SK-N-SH treated with all-trans-retinoic acid at 6 μM for 48 hours (cell line): ENCODE measurements at regions not wholly inside any gene's neighbourhood (a gene's known extent, or its start where the extent isn't known, plus 50 kb on each side); places are given as distances from the start of the nearest gene placed in this dataset.

Experiments
- ATAC-seq: fragments of 200-7000 bp; cut with Tn5 transposase; 3 replicates; pipeline ENCODE4 v1.9.1; 2020; ENCODE audit warnings: mild to moderate bottlenecking, moderate library complexity
- CSDC2 ChIP-seq: fragments of 250-450 bp; sonication (Bioruptor Pico); IDR thresholded peaks from 2 replicates; pipeline ENCODE4 v1.5.0; 2020; ENCODE audit warnings: mild to moderate bottlenecking, moderate library complexity
- CSRNP3 ChIP-seq: fragments of 250-450 bp; sonication (Bioruptor Pico); IDR thresholded peaks from 2 replicates; pipeline ENCODE4 v1.5.1; 2021; ENCODE audit warnings: mild to moderate bottlenecking, moderate library complexity
- ESRRG ChIP-seq: fragments of 250-450 bp; sonication (Bioruptor Pico); IDR thresholded peaks from 2 replicates; pipeline ENCODE4 v1.6.1; 2021; ENCODE audit warnings: mild to moderate bottlenecking
- GLIS3 ChIP-seq: fragments of 250-450 bp; sonication (Bioruptor Pico); IDR thresholded peaks from 2 replicates; pipeline ENCODE4 v1.5.0; 2020; ENCODE audit warnings: mild to moderate bottlenecking, moderate library complexity
- ISL1 ChIP-seq: fragments of 250-450 bp; sonication (Bioruptor Pico); IDR thresholded peaks from 2 replicates; pipeline ENCODE4 v2.1.2; 2022; ENCODE audit warnings: mild to moderate bottlenecking, moderate library complexity
- OSR1 ChIP-seq: fragments of 250-450 bp; sonication (Bioruptor Pico); IDR thresholded peaks from 2 replicates; pipeline ENCODE4 v1.8.0; 2022; ENCODE audit warnings: moderate library complexity, mild to moderate bottlenecking, inconsistent platforms
- PATZ1 ChIP-seq: fragments of 250-450 bp; sonication (Bioruptor Pico); IDR thresholded peaks from 2 replicates; pipeline ENCODE4 v1.8.0; 2020; ENCODE audit warnings: mild to moderate bottlenecking, moderate library complexity, borderline replicate concordance
- PPARA ChIP-seq: fragments of 250-450 bp; sonication (Bioruptor Pico); IDR thresholded peaks from 2 replicates; pipeline ENCODE4 v1.5.0; 2020; ENCODE audit warnings: mild to moderate bottlenecking, borderline replicate concordance
- RARB ChIP-seq: fragments of 250-450 bp; sonication (Bioruptor Pico); IDR thresholded peaks from 2 replicates; pipeline ENCODE4 v1.8.0; 2021; ENCODE audit warnings: mild to moderate bottlenecking, moderate library complexity
- SNAI2 ChIP-seq: fragments of 250-450 bp; sonication (Bioruptor Pico); IDR thresholded peaks from 2 replicates; pipeline ENCODE4 v1.5.0; 2020; ENCODE audit warnings: mild to moderate bottlenecking, moderate library complexity
- TCF4 ChIP-seq: fragments of 250-450 bp; sonication (Bioruptor Pico); IDR thresholded peaks from 2 replicates; pipeline ENCODE4 v1.8.0; 2021; ENCODE audit warnings: mild to moderate bottlenecking, moderate library complexity, borderline replicate concordance
- TOX ChIP-seq: fragments of 250-450 bp; sonication (Bioruptor Pico); IDR thresholded peaks from 2 replicates; pipeline ENCODE4 v1.8.0; 2021; ENCODE audit warnings: mild to moderate bottlenecking, moderate library complexity, borderline replicate concordance
- TSHZ2 ChIP-seq: fragments of 250-450 bp; sonication (Bioruptor Pico); IDR thresholded peaks from 2 replicates; pipeline ENCODE4 v1.5.0; 2020; ENCODE audit warnings: mild to moderate bottlenecking, moderate library complexity
- ZC3H10 ChIP-seq: fragments of 250-450 bp; sonication (Bioruptor Pico); IDR thresholded peaks from 2 replicates; pipeline ENCODE4 v1.5.1; 2021; ENCODE audit warnings: mild to moderate bottlenecking, moderate library complexity
- ZFP3 ChIP-seq: fragments of 250-450 bp; sonication (Bioruptor Pico); IDR thresholded peaks from 2 replicates; pipeline ENCODE4 v1.5.0; 2020; ENCODE audit warnings: mild to moderate bottlenecking, moderate library complexity
- ZFP30 ChIP-seq: fragments of 450-650 bp; formaldehyde crosslinking; IDR thresholded peaks from 2 replicates; pipeline ENCODE4 v1.5.0; 2022; ENCODE audit warnings: mild to moderate bottlenecking, moderate library complexity
- ZNF565 ChIP-seq: fragments of 450-650 bp; formaldehyde crosslinking; conservative IDR thresholded peaks from 2 replicates; pipeline ENCODE4 v1.5.0; 2020; ENCODE audit warnings: low read depth, mild to moderate bottlenecking, moderate library complexity
- ZNF70 ChIP-seq: fragments of 450-650 bp; formaldehyde crosslinking; IDR thresholded peaks from 2 replicates; pipeline ENCODE4 v1.5.0; 2020; ENCODE audit warnings: mild to moderate bottlenecking, moderate library complexity
- ZNF8 ChIP-seq: fragments of 450-650 bp; formaldehyde crosslinking; IDR thresholded peaks from 2 replicates; pipeline ENCODE4 v1.5.0; 2020; ENCODE audit warnings: mild to moderate bottlenecking, moderate library complexity

GRCh38 chr7:11952972-11953371 is 121.0 kb upstream of the THSD7A start:
- no peak for TF ChIP-seq SNAI2 (CRISPR knock-in tag)
- no peak for TF ChIP-seq ESRRG (CRISPR knock-in tag)
- no peak for TF ChIP-seq CSDC2 (CRISPR knock-in tag)
- TF ChIP-seq ZFP3 (CRISPR knock-in tag), result no peak
- TF ChIP-seq TSHZ2 (CRISPR knock-in tag), result no peak
- no peak for TF ChIP-seq PATZ1
- TF ChIP-seq TOX, result no peak
- TF ChIP-seq, all 23 proteins: peak for 0
- ATAC-seq, result no peak

- TF ChIP-seq SNAI2 (CRISPR knock-in tag), result no peak
- no peak for TF ChIP-seq PPARA (CRISPR knock-in tag)
- no peak for TF ChIP-seq ZNF70 (CRISPR knock-in tag)
- no peak for TF ChIP-seq TSHZ2 (CRISPR knock-in tag)
- no peak for TF ChIP-seq OSR1 (CRISPR knock-in tag)
- TF ChIP-seq RARB (CRISPR knock-in tag), result no peak
- TF ChIP-seq ISL1 (CRISPR knock-in tag), result no peak
- no peak for TF ChIP-seq ZC3H10 (CRISPR knock-in tag)
- TF ChIP-seq ZFP30 (CRISPR knock-in tag), result no peak
- TF ChIP-seq PATZ1, result no peak
- no peak for TF ChIP-seq ESRRG (CRISPR knock-in tag)
- no peak for TF ChIP-seq TCF4 (CRISPR knock-in tag)
- no peak for TF ChIP-seq ZFP3 (CRISPR knock-in tag)
- TF ChIP-seq CSRNP3 (CRISPR knock-in tag), result no peak
- no peak for ATAC-seq
Measured at GRCh38 chr7:11956991-11957390, 125.0 kb upstream of the THSD7A start.

GRCh38 chr7:11957956-11958355 is 126.0 kb upstream of the THSD7A start:
- no peak for TF ChIP-seq ZNF8 (CRISPR knock-in tag)
- no peak for TF ChIP-seq ZFP30 (CRISPR knock-in tag)
- no peak for TF ChIP-seq RARB (CRISPR knock-in tag)
- TF ChIP-seq OSR1 (CRISPR knock-in tag), result no peak
- no peak for TF ChIP-seq ZNF565 (CRISPR knock-in tag)
- no peak for TF ChIP-seq GLIS3 (CRISPR knock-in tag)
- TF ChIP-seq TSHZ2 (CRISPR knock-in tag), result 0 out of 2 replicates have a peak, but pooled peaks have one; percentile 27
- no peak for TF ChIP-seq PATZ1
- ATAC-seq, result no peak
